Trophoblast cell (in vitro differentiated cells and primary cell): ENCODE measurements at regions not wholly inside any gene's neighbourhood (a gene's known extent, or its start where the extent isn't known, plus 50 kb on each side); places are given as distances from the start of the nearest gene placed in this dataset.

Experiments used
- DNase-seq, 2 donors: peaks; one replicate each; pipeline ENCODE4 v3.0.0-alpha.2; 2016
- H2AFZ ChIP-seq: 2 replicates; pipeline ENCODE4 v1.6.1; 2013; ENCODE audit warnings: low read length, moderate library complexity, mild to moderate bottlenecking; ENCODE audit not compliant: insufficient read depth, poor library complexity
- H2AK5ac ChIP-seq: 2 replicates; pipeline ENCODE4 v1.6.1; 2013; ENCODE audit warnings: mild to moderate bottlenecking, low read length
- H2BK120ac ChIP-seq: 2 replicates; pipeline ENCODE4 v1.6.1; 2013; ENCODE audit warnings: low read length, mild to moderate bottlenecking, moderate library complexity; ENCODE audit not compliant: insufficient read depth, poor library complexity
- H2BK12ac ChIP-seq: 2 replicates; pipeline ENCODE4 v1.6.1; 2013; ENCODE audit warnings: mild to moderate bottlenecking, low read length, moderate library complexity
- H2BK5ac ChIP-seq: 2 replicates; pipeline ENCODE4 v1.6.1; 2013; ENCODE audit warnings: low read length, low read depth, moderate library complexity, mild to moderate bottlenecking; ENCODE audit not compliant: poor library complexity
- H3K14ac ChIP-seq: 2 replicates; pipeline ENCODE4 v1.6.1; 2013; ENCODE audit warnings: mild to moderate bottlenecking, low read length
- H3K18ac ChIP-seq: 2 replicates; pipeline ENCODE4 v1.6.1; 2013; ENCODE audit warnings: mild to moderate bottlenecking, low read length
- H3K23ac ChIP-seq: 2 replicates; pipeline ENCODE4 v1.6.1; 2013; ENCODE audit warnings: low read length
- H3K27ac ChIP-seq: 2 replicates; pipeline ENCODE4 v1.5.1; 2013; ENCODE audit warnings: low read depth, mild to moderate bottlenecking, inconsistent platforms, low read length, moderate library complexity
- H3K27me3 ChIP-seq: 2 replicates; pipeline ENCODE4 v1.6.1; 2013; ENCODE audit warnings: inconsistent platforms, mild to moderate bottlenecking, low read length, moderate library complexity; ENCODE audit not compliant: insufficient read depth
- H3K36me3 ChIP-seq, 2 experiments: 1 replicate in 1 of 2; 2 replicates in 1 of 2; pipeline ENCODE4 v1.6.1; 2013; ENCODE audit warnings: low read length in 2 of 2, mild to moderate bottlenecking in 2 of 2, moderate library complexity in 1 of 2; ENCODE audit not compliant: insufficient read depth in 2 of 2, control insufficient read depth in 1 of 2
- H3K4ac ChIP-seq: 2 replicates; pipeline ENCODE4 v1.6.1; 2013; ENCODE audit warnings: low read depth, mild to moderate bottlenecking, low read length, moderate library complexity
- H3K4me1 ChIP-seq, 2 experiments: 1 replicate in 1 of 2; 2 replicates in 1 of 2; pipeline ENCODE4 v1.6.1; 2013; ENCODE audit warnings: low read length in 2 of 2, mild to moderate bottlenecking in 2 of 2, moderate library complexity in 1 of 2; ENCODE audit not compliant: insufficient read depth in 2 of 2, control insufficient read depth in 1 of 2
- H3K4me2 ChIP-seq: 2 replicates; pipeline ENCODE4 v1.6.1; 2013; ENCODE audit warnings: inconsistent platforms, mild to moderate bottlenecking, low read length, moderate library complexity
- H3K4me3 ChIP-seq: 2 replicates; pipeline ENCODE4 v1.5.1; 2013; ENCODE audit warnings: mild to moderate bottlenecking, low read depth, low read length, inconsistent platforms
- H3K79me1 ChIP-seq: one replicate; pipeline ENCODE4 v1.6.1; 2013; ENCODE audit warnings: low read length
- H3K79me2 ChIP-seq: 2 replicates; pipeline ENCODE4 v1.6.1; 2013; ENCODE audit warnings: low read length, mild to moderate bottlenecking; ENCODE audit not compliant: control insufficient read depth, insufficient read depth, poor library complexity
- H3K9ac ChIP-seq: 2 replicates; pipeline ENCODE4 v1.6.1; 2013; ENCODE audit warnings: mild to moderate bottlenecking, low read length
- H3K9me3 ChIP-seq: 2 replicates; pipeline ENCODE4 v1.6.1; 2013; ENCODE audit warnings: low read depth, mild to moderate bottlenecking, control low read depth, inconsistent platforms, low read length; ENCODE audit not compliant: insufficient read depth
- H4K12ac ChIP-seq: 2 replicates; pipeline ENCODE4 v1.6.1; 2013; ENCODE audit warnings: low read depth, mild to moderate bottlenecking, low read length, moderate library complexity
- H4K8ac ChIP-seq: 2 replicates; pipeline ENCODE4 v1.6.1; 2013; ENCODE audit warnings: low read depth, mild to moderate bottlenecking, low read length, moderate library complexity
- H4K91ac ChIP-seq: one replicate; pipeline ENCODE4 v1.6.1; 2013; ENCODE audit warnings: low read depth, mild to moderate bottlenecking, low read length, moderate library complexity
- WGBS: extraction: QIAGEN DNeasy Blood & Tissue Kit; methylation state at CpG from one replicate; pipeline ENCODE4 v1.1.7; 2013; ENCODE audit warnings: missing lambda C conversion rate; ENCODE audit not compliant: insufficient read length, insufficient coverage; ENCODE audit errors: extremely low coverage; 5-methylcytosine and 5-hydroxymethylcytosine counted together

GRCh38 chr7:4343272-4344247 is 338.5 kb upstream of the FOXK1 start:
- WGBS = no CpG with 5 or more reads among the region's 24 CpGs
- no peak overlapping the region for H2BK5ac ChIP-seq
- no peak overlapping the region for H4K12ac ChIP-seq
- H2AFZ ChIP-seq = no peak overlapping the region
- no peaks in the 10 kb centered on the region for H3K79me1 ChIP-seq
- H3K36me3 ChIP-seq = no peaks in the 10 kb centered on the region
- no peak overlapping the region for H3K9ac ChIP-seq
- no peak overlapping the region for H2AK5ac ChIP-seq
- H4K91ac ChIP-seq = no peak overlapping the region
- no peaks in the 10 kb centered on the region for H3K27me3 ChIP-seq
- no peak overlapping the region for H2BK12ac ChIP-seq
- no peak overlapping the region for H3K4me2 ChIP-seq
- peaks cover 25% of the 10 kb centered on the region for H3K9me3 ChIP-seq
- no peaks in the 10 kb centered on the region for H3K79me2 ChIP-seq
- H3K4me1 ChIP-seq = no peaks in the 10 kb centered on the region
- H3K4me3 ChIP-seq = no peak overlapping the region
- no peak overlapping the region for H3K18ac ChIP-seq
- H3K27ac ChIP-seq = no peak overlapping the region
- no peak overlapping the region for H2BK120ac ChIP-seq
- H3K14ac ChIP-seq = no peak overlapping the region
- peak; percentile 7 to 18 for DNase-seq
- H3K4ac ChIP-seq = no peak overlapping the region
- no peak overlapping the region for H3K23ac ChIP-seq
- no peak overlapping the region for H4K8ac ChIP-seq

- WGBS = no CpG with 5 or more reads among the region's 5 CpGs
- H3K79me2 ChIP-seq = no peaks in the 10 kb centered on the region
These were observed 337.1 kb upstream of the FOXK1 start for GRCh38 chr7:4345004-4345403.

GRCh38 chr7:4352069-4352468 is 330.0 kb upstream of the FOXK1 start:
- Histone ChIP-seq H2BK5ac (no peak overlapping the region), H3K27ac (no peak overlapping the region), H2BK120ac (no peak overlapping the region), H3K4me3 (no peak overlapping the region), H3K4me2 (no peak overlapping the region), H3K4ac (no peak overlapping the region), H2AK5ac (no peak overlapping the region), H4K12ac (no peak overlapping the region), H3K79me2 (no peaks in the 10 kb centered on the region), H4K8ac (no peak overlapping the region), H3K36me3 (no peaks in the 10 kb centered on the region), H2AFZ (no peak overlapping the region), H2BK12ac (no peak overlapping the region), H3K9ac (no peak overlapping the region), H3K4me1 (no peaks in the 10 kb centered on the region), H3K23ac (no peak overlapping the region), H3K18ac (no peak overlapping the region), H3K14ac (no peak overlapping the region), H3K27me3 (no peaks in the 10 kb centered on the region), H3K9me3 (peaks cover 9% of the 10 kb centered on the region), H4K91ac (no peak overlapping the region), H3K79me1 (no peaks in the 10 kb centered on the region)
- no CpG with 5 or more reads among the region's 1 CpG for WGBS
- no peak for DNase-seq

More at GRCh38 chr7:4345004-4345403, 337.1 kb upstream of the FOXK1 start:
- Histone ChIP-seq H3K79me1 (no peaks in the 10 kb centered on the region), H3K4me1 (no peaks in the 10 kb centered on the region), H3K4me3 (no peak overlapping the region), H3K9me3 (peaks cover 25% of the 10 kb centered on the region), H2AFZ (no peak overlapping the region), H2BK120ac (no peak overlapping the region), H3K27ac (no peak overlapping the region), H3K9ac (no peak overlapping the region), H3K4ac (no peak overlapping the region), H2AK5ac (no peak overlapping the region), H4K91ac (no peak overlapping the region), H2BK5ac (no peak overlapping the region), H4K12ac (no peak overlapping the region), H3K23ac (no peak overlapping the region), H2BK12ac (no peak overlapping the region), H3K4me2 (no peak overlapping the region), H4K8ac (no peak overlapping the region), H3K27me3 (no peaks in the 10 kb centered on the region), H3K36me3 (no peaks in the 10 kb centered on the region), H3K14ac (no peak overlapping the region), H3K18ac (no peak overlapping the region)
- no peak for DNase-seq

GRCh38 chr7:4361774-4362173 is 320.3 kb upstream of the FOXK1 start:
- Histone ChIP-seq H2BK12ac (no peak overlapping the region), H2AK5ac (no peak overlapping the region), H3K4ac (no peak overlapping the region), H2AFZ (no peak overlapping the region), H4K91ac (no peak overlapping the region), H3K4me3 (no peak overlapping the region), H3K14ac (no peak overlapping the region), H2BK5ac (no peak overlapping the region), H3K9me3 (peaks cover 15% of the 10 kb centered on the region), H4K8ac (no peak overlapping the region), H3K27me3 (no peaks in the 10 kb centered on the region), H3K9ac (no peak overlapping the region), H3K4me2 (no peak overlapping the region), H3K18ac (no peak overlapping the region), H3K27ac (no peak overlapping the region), H3K36me3 (no peaks in the 10 kb centered on the region), H3K4me1 (no peaks in the 10 kb centered on the region), H3K79me2 (no peaks in the 10 kb centered on the region), H3K23ac (no peak overlapping the region), H2BK120ac (no peak overlapping the region), H3K79me1 (no peaks in the 10 kb centered on the region), H4K12ac (no peak overlapping the region)
- no CpG with 5 or more reads among the region's 5 CpGs for WGBS
- DNase-seq = no peak
